GM23338 (cell line): ENCODE measurements at regions not wholly inside any gene's neighbourhood (a gene's known extent, or its start where the extent isn't known, plus 50 kb on each side); places are given as distances from the start of the nearest gene placed in this dataset.

Experiments
- ATAC-seq: fragments of 200-7000 bp; cut with Tn5 transposase; 3 replicates; pipeline ENCODE4 v1.9.1; 2020
- DNase-seq: peaks from one replicate; pipeline ENCODE4 v3.0.0-alpha.2; 2015; ENCODE audit warnings: low spot score
- H2AFZ ChIP-seq: fragments of 200-600 bp; sonication (generic); 2 replicates; pipeline ENCODE4 v1.8.0; 2016; ENCODE audit warnings: antibody characterized with exemption, mild to moderate bottlenecking, moderate library complexity
- H3F3A ChIP-seq: fragments of 200-600 bp; sonication (generic); replicated peaks from 2 replicates; pipeline ENCODE4 v1.8.0; 2017; ENCODE audit warnings: antibody characterized with exemption, mixed run types, low read depth
- H3K27ac ChIP-seq: fragments of 200-600 bp; sonication (generic); 2 replicates; pipeline ENCODE4 v1.6.1; 2016; ENCODE audit warnings: low read depth
- H3K27me3 ChIP-seq: fragments of 200-600 bp; sonication (generic); 2 replicates; pipeline ENCODE4 v1.8.0; 2016; ENCODE audit warnings: mild to moderate bottlenecking, mixed run types, moderate library complexity; ENCODE audit not compliant: insufficient read depth
- H3K36me3 ChIP-seq: fragments of 200-600 bp; sonication (generic); 2 replicates; pipeline ENCODE4 v1.8.0; 2016; ENCODE audit warnings: mild to moderate bottlenecking; ENCODE audit not compliant: insufficient read depth
- H3K4me1 ChIP-seq: fragments of 200-600 bp; sonication (generic); 2 replicates; pipeline ENCODE4 v1.8.0; 2016; ENCODE audit warnings: mild to moderate bottlenecking, moderate library complexity; ENCODE audit not compliant: insufficient read depth
- H3K4me2 ChIP-seq: fragments of 200-600 bp; sonication (generic); 2 replicates; pipeline ENCODE4 v1.7.1; 2017; ENCODE audit warnings: mixed run types
- H3K4me3 ChIP-seq: fragments of 200-600 bp; sonication (generic); 2 replicates; pipeline ENCODE4 v1.6.1; 2016; ENCODE audit warnings: mixed run types
- H3K79me2 ChIP-seq: fragments of 200-600 bp; sonication (generic); replicated peaks from 2 replicates; pipeline ENCODE4 v1.8.0; 2017; ENCODE audit warnings: mild to moderate bottlenecking; ENCODE audit not compliant: insufficient read depth
- H3K9me2 ChIP-seq: fragments of 200-600 bp; sonication (generic); 2 replicates; pipeline ENCODE4 v1.8.0; 2017; ENCODE audit not compliant: insufficient read depth
- H4K20me1 ChIP-seq: fragments of 200-600 bp; sonication (generic); replicated peaks from 2 replicates; pipeline ENCODE4 v1.8.0; 2017; ENCODE audit warnings: mild to moderate bottlenecking; ENCODE audit not compliant: insufficient read depth
- H3K27ac Mint-ChIP-seq: 2 replicates; pipeline ENCODE4 v1.8.0; 2020; ENCODE audit warnings: inconsistent platforms, mild to moderate bottlenecking, moderate library complexity, mixed read lengths
- H3K27me3 Mint-ChIP-seq: 3 replicates; pipeline ENCODE4 v1.8.0; 2022; ENCODE audit warnings: low read depth, mild to moderate bottlenecking, moderate library complexity, mixed read lengths, inconsistent platforms; ENCODE audit not compliant: insufficient read depth, poor library complexity
- H3K36me3 Mint-ChIP-seq: 3 replicates; pipeline ENCODE4 v1.8.0; 2021; ENCODE audit warnings: low read depth, mild to moderate bottlenecking, inconsistent platforms, moderate library complexity, mixed read lengths
- H3K4me1 Mint-ChIP-seq: 3 replicates; pipeline ENCODE4 v1.8.0; 2020; ENCODE audit warnings: mild to moderate bottlenecking, inconsistent platforms, mixed read lengths
- H3K4me3 Mint-ChIP-seq: 3 replicates; pipeline ENCODE4 v1.8.0; 2021; ENCODE audit warnings: moderate library complexity, mild to moderate bottlenecking, inconsistent platforms, mixed read lengths
- H3K9me3 Mint-ChIP-seq: 3 replicates; pipeline ENCODE4 v1.8.0; 2020; ENCODE audit warnings: moderate library complexity, mild to moderate bottlenecking, inconsistent platforms, mixed read lengths
- CREB1 ChIP-seq: fragments of 250-450 bp; sonication (Bioruptor Pico); IDR thresholded peaks from 2 replicates; pipeline ENCODE4 v1.5.0; 2020; ENCODE audit warnings: low read depth, mild to moderate bottlenecking, moderate library complexity
- ETS1 ChIP-seq: IDR thresholded peaks from 2 replicates; pipeline ENCODE4 v1.6.1; 2016; ENCODE audit warnings: antibody characterized with exemption
- EZH2 ChIP-seq: fragments of 200-600 bp; sonication (generic); IDR thresholded peaks from one replicate; pipeline ENCODE4 v1.8.0; 2017; ENCODE audit warnings: antibody characterized with exemption, mild to moderate bottlenecking, low read depth; ENCODE audit not compliant: unreplicated experiment
- EZH2phosphoT487 ChIP-seq: fragments of 200-600 bp; sonication (generic); IDR thresholded peaks from one replicate; pipeline ENCODE4 v1.8.1; 2018; ENCODE audit warnings: antibody characterized with exemption; ENCODE audit not compliant: unreplicated experiment
- JUNB ChIP-seq: IDR thresholded peaks from one replicate; pipeline ENCODE4 v1.6.1; 2016; ENCODE audit warnings: antibody characterized with exemption; ENCODE audit not compliant: unreplicated experiment
- NANOG ChIP-seq: IDR thresholded peaks from 2 replicates; pipeline ENCODE4 v1.6.1; 2016; ENCODE audit warnings: antibody characterized with exemption, borderline replicate concordance
- POLR2AphosphoS5 ChIP-seq: IDR thresholded peaks from 2 replicates; pipeline ENCODE4 v1.6.1; 2016; ENCODE audit warnings: antibody characterized with exemption, low read depth
- STAT1 ChIP-seq: IDR thresholded peaks from one replicate; pipeline ENCODE4 v1.6.1; 2016; ENCODE audit warnings: antibody characterized with exemption; ENCODE audit not compliant: unreplicated experiment
- ZNF114 ChIP-seq: fragments of 250-450 bp; sonication (Bioruptor Pico); IDR thresholded peaks from 2 replicates; pipeline ENCODE4 v1.5.0; 2020; ENCODE audit warnings: mild to moderate bottlenecking, moderate library complexity
- ZNF331 ChIP-seq: fragments of 250-450 bp; sonication (Bioruptor Pico); IDR thresholded peaks from 2 replicates; pipeline ENCODE4 v1.5.0; 2020; ENCODE audit warnings: low read depth, mild to moderate bottlenecking, moderate library complexity
- TF ChIP-seq, protein P1 (sequence below), 2 experiments: fragments of 200-600 bp in 1 of 2; sonication (generic) in 1 of 2; conservative IDR thresholded peaks; 2 replicates each; pipeline versions ENCODE4 v1.5.1 to v1.6.1; 2016 to 2017; ENCODE audit warnings: antibody characterized with exemption in 2 of 2, low read depth in 2 of 2, mild to moderate bottlenecking in 2 of 2, moderate library complexity in 1 of 2
- TF ChIP-seq, protein P2 (sequence below): fragments of 250-450 bp; sonication (Bioruptor Pico); IDR thresholded peaks from 2 replicates; pipeline ENCODE4 v1.5.0; 2020; ENCODE audit warnings: mild to moderate bottlenecking, moderate library complexity
- TF ChIP-seq, protein P3 (sequence below): IDR thresholded peaks from one replicate; pipeline ENCODE4 v1.6.1; 2018; ENCODE audit warnings: antibody characterized with exemption; ENCODE audit not compliant: unreplicated experiment

GRCh38 chr5:23257656-23258055, 249.8 kb upstream of the PRDM9 start:
- no peaks in the 10 kb centered on the region for H3K79me2 ChIP-seq
- no peak overlapping the region for H3K27ac ChIP-seq
- TF ChIP-seq JUNB: no peak
- no peak for TF ChIP-seq STAT1
- TF ChIP-seq ZNF114 (CRISPR knock-in tag): no peak
- TF ChIP-seq EZH2: no peak
- no peak for TF ChIP-seq ZNF331 (CRISPR knock-in tag)
- no peak for TF ChIP-seq EZH2phosphoT487
- TF ChIP-seq, protein P1, sequence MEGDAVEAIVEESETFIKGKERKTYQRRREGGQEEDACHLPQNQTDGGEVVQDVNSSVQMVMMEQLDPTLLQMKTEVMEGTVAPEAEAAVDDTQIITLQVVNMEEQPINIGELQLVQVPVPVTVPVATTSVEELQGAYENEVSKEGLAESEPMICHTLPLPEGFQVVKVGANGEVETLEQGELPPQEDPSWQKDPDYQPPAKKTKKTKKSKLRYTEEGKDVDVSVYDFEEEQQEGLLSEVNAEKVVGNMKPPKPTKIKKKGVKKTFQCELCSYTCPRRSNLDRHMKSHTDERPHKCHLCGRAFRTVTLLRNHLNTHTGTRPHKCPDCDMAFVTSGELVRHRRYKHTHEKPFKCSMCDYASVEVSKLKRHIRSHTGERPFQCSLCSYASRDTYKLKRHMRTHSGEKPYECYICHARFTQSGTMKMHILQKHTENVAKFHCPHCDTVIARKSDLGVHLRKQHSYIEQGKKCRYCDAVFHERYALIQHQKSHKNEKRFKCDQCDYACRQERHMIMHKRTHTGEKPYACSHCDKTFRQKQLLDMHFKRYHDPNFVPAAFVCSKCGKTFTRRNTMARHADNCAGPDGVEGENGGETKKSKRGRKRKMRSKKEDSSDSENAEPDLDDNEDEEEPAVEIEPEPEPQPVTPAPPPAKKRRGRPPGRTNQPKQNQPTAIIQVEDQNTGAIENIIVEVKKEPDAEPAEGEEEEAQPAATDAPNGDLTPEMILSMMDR (conservative IDR thresholded peaks at IDR 0.05; ENCODE audit: low read depth in 2 of 2): no peak
- TF ChIP-seq, protein P2, sequence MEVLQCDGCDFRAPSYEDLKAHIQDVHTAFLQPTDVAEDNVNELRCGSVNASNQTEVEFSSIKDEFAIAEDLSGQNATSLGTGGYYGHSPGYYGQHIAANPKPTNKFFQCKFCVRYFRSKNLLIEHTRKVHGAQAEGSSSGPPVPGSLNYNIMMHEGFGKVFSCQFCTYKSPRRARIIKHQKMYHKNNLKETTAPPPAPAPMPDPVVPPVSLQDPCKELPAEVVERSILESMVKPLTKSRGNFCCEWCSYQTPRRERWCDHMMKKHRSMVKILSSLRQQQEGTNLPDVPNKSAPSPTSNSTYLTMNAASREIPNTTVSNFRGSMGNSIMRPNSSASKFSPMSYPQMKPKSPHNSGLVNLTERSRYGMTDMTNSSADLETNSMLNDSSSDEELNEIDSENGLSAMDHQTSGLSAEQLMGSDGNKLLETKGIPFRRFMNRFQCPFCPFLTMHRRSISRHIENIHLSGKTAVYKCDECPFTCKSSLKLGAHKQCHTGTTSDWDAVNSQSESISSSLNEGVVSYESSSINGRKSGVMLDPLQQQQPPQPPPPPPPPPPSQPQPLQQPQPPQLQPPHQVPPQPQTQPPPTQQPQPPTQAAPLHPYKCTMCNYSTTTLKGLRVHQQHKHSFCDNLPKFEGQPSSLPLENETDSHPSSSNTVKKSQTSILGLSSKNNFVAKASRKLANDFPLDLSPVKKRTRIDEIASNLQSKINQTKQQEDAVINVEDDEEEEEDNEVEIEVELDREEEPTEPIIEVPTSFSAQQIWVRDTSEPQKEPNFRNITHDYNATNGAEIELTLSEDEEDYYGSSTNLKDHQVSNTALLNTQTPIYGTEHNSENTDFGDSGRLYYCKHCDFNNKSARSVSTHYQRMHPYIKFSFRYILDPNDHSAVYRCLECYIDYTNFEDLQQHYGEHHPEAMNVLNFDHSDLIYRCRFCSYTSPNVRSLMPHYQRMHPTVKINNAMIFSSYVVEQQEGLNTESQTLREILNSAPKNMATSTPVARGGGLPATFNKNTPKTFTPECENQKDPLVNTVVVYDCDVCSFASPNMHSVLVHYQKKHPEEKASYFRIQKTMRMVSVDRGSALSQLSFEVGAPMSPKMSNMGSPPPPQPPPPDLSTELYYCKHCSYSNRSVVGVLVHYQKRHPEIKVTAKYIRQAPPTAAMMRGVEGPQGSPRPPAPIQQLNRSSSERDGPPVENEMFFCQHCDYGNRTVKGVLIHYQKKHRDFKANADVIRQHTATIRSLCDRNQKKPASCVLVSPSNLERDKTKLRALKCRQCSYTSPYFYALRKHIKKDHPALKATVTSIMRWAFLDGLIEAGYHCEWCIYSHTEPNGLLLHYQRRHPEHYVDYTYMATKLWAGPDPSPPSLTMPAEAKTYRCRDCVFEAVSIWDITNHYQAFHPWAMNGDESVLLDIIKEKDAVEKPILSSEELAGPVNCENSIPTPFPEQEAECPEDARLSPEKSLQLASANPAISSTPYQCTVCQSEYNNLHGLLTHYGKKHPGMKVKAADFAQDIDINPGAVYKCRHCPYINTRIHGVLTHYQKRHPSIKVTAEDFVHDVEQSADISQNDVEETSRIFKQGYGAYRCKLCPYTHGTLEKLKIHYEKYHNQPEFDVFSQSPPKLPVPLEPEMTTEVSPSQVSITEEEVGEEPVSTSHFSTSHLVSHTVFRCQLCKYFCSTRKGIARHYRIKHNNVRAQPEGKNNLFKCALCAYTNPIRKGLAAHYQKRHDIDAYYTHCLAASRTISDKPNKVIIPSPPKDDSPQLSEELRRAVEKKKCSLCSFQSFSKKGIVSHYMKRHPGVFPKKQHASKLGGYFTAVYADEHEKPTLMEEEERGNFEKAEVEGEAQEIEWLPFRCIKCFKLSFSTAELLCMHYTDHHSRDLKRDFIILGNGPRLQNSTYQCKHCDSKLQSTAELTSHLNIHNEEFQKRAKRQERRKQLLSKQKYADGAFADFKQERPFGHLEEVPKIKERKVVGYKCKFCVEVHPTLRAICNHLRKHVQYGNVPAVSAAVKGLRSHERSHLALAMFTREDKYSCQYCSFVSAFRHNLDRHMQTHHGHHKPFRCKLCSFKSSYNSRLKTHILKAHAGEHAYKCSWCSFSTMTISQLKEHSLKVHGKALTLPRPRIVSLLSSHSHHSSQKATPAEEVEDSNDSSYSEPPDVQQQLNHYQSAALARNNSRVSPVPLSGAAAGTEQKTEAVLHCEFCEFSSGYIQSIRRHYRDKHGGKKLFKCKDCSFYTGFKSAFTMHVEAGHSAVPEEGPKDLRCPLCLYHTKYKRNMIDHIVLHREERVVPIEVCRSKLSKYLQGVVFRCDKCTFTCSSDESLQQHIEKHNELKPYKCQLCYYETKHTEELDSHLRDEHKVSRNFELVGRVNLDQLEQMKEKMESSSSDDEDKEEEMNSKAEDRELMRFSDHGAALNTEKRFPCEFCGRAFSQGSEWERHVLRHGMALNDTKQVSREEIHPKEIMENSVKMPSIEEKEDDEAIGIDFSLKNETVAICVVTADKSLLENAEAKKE: no peak
- TF ChIP-seq, protein P3, sequence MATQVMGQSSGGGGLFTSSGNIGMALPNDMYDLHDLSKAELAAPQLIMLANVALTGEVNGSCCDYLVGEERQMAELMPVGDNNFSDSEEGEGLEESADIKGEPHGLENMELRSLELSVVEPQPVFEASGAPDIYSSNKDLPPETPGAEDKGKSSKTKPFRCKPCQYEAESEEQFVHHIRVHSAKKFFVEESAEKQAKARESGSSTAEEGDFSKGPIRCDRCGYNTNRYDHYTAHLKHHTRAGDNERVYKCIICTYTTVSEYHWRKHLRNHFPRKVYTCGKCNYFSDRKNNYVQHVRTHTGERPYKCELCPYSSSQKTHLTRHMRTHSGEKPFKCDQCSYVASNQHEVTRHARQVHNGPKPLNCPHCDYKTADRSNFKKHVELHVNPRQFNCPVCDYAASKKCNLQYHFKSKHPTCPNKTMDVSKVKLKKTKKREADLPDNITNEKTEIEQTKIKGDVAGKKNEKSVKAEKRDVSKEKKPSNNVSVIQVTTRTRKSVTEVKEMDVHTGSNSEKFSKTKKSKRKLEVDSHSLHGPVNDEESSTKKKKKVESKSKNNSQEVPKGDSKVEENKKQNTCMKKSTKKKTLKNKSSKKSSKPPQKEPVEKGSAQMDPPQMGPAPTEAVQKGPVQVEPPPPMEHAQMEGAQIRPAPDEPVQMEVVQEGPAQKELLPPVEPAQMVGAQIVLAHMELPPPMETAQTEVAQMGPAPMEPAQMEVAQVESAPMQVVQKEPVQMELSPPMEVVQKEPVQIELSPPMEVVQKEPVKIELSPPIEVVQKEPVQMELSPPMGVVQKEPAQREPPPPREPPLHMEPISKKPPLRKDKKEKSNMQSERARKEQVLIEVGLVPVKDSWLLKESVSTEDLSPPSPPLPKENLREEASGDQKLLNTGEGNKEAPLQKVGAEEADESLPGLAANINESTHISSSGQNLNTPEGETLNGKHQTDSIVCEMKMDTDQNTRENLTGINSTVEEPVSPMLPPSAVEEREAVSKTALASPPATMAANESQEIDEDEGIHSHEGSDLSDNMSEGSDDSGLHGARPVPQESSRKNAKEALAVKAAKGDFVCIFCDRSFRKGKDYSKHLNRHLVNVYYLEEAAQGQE: no peak
- no peak for TF ChIP-seq POLR2AphosphoS5
- TF ChIP-seq ETS1: no peak
- TF ChIP-seq NANOG: no peak
- no peak for TF ChIP-seq CREB1 (CRISPR knock-in tag)
- Mint-ChIP-seq H3K27me3 (no peaks in the 10 kb centered on the region), H3K27ac (no peak overlapping the region), H3K36me3 (no peaks in the 10 kb centered on the region), H3K4me1 (no peaks in the 10 kb centered on the region), H3K4me3 (no peak overlapping the region), H3K9me3 (no peaks in the 10 kb centered on the region)
- H2AFZ ChIP-seq: no peak overlapping the region
- H3K27me3 ChIP-seq: no peaks in the 10 kb centered on the region
- H3K9me2 ChIP-seq: 0 out of 2 replicates have a peak, but pooled peaks cover 8% of the 10 kb centered on the region
- no peak overlapping the region for H3K4me2 ChIP-seq
- no peak overlapping the region for H3K4me3 ChIP-seq
- H3K4me1 ChIP-seq: no peaks in the 10 kb centered on the region
- no peaks in the 10 kb centered on the region for H3K36me3 ChIP-seq
- DNase-seq (no peak), ATAC-seq (no peak)
- no peaks in the 10 kb centered on the region for H3F3A ChIP-seq
- no peaks in the 10 kb centered on the region for H4K20me1 ChIP-seq
